HTR-8/SVneo (cell line): ENCODE measurements at regions not wholly inside any gene's neighbourhood (a gene's known extent, or its start where the extent isn't known, plus 50 kb on each side); places are given as distances from the start of the nearest gene placed in this dataset.

Source experiments
- DNase-seq: peaks from one replicate; pipeline ENCODE4 v3.0.0; 2011; ENCODE audit warnings: low spot score, mixed read lengths; ENCODE audit not compliant: insufficient read length
- FAIRE-seq: peaks from 2 replicates; lab custom pipeline; 2011; peaks lifted over from hg19 to GRCh38; lab: Jason Lieb, UNC

DNA sequence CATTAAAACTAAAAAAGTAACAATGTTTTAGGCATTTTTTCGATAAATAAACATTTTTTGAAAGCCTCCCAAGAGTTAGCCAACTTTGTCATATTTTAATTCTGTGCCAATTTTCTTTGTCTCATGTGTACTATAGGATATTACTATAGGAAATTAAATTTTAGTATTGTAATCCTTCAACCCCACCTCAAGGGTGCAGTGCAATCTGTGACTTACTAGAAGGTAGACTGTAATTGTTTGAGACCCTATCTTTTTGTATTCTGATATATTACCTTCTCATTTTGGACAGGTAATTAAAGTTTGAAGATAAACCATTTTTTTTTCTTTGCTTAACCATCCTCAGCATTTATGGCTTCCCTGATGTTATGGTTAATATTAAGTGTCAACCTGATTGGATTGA is 457.8 kb downstream of the PCDH20 start:
- no peak for FAIRE-seq
- no peak for DNase-seq

DNA sequence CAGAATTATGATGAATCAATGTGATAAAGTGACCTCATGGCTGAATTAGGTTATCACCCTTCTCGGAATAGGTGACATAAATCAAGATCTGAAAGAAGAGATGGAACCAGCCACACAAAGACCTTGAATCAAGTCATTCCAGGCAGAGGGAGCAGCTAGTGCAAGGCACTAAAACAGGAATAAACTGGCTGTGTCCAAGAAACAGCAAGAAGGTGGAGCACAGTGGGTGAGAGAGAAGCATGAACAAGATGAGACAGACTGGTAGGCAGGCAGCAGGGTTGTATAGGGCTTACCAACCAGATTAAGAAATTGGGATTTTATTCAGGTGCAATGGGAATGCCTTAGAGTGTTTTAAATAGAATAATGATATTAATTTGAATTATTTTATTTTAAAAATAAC is 470.3 kb downstream of the PCDH20 start:
- DNase-seq (no peak), FAIRE-seq (no peak)

DNA sequence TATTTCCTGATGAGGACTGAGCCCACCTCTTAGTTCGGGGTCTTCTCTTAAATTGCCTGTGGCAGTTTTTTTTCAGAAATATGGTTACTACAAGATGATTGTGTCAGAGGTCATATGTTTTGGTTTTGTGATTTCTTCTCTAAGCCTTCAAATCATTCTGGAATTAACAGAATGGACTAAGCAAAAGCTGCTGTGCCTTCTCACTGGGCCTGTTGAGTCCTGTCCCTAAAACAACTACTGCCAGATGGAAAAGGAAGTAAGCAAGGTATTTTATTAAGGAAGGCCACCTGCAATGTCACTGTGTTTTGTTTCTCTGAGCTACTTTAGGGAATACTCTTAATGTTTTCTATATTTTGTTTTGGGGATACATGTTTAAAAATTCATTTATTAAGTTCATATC is 470.8 kb downstream of the PCDH20 start:
- FAIRE-seq (no peak), DNase-seq (no peak)

DNA sequence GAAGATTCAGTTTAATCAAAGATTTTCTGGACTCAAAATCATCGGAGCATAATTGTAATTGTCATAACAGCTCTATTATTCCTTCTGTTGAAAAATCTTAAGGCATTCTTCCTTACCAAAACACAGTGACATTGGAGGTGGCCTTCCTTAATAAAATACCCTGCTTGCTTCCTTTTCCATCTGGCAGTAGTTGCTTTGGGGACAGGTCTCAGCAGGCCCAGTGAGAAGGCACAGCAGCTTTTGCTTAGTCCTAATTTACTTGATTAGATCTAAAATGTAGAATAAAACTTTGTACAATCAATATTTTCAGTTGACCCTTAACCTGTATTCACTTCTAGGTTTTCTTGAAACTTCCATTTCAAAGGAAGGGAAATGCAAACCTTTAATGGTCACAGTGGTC is 471.6 kb downstream of the PCDH20 start:
- DNase-seq = no peak
- no peak for FAIRE-seq

DNA sequence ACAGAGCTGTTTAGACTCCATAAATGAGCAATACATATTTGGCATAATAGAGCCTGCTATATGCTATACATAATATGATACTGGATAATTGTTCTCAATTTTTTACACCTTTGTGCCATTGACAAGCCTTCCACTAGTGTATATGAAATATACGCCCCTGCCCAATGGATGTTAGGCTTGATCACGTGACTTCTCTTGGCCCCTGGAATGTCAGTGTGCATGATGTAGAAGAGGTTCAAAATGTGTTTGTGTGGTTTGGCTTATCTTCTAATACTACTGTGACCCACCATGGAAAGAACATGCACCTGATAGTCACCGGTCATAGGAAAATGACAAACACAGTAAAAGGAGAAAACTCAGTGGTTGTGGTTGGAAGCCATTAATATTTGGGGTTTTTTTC is 479.4 kb downstream of the PCDH20 start:
- no peak for DNase-seq
- no peak for FAIRE-seq

DNA sequence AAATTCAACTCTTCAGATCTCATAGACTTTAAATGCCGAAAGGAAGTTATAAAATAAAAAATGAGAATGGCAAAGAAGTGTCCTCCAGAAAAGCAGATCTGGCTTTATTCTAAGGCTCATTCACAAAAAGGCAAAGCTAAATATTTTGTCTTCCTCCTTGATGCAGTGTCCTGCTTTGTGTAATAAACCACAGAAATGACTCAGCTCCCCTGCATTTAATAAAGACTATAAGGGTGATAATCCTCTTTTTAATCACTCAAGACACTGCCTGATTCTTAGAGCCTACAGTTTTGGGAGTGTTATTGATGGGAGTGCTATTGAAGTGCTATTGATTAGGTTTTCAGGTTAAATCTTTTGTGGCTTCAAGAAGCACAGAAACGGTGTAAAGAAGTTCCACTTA is 482.0 kb downstream of the PCDH20 start:
- no peak for DNase-seq
- no peak for FAIRE-seq

DNA sequence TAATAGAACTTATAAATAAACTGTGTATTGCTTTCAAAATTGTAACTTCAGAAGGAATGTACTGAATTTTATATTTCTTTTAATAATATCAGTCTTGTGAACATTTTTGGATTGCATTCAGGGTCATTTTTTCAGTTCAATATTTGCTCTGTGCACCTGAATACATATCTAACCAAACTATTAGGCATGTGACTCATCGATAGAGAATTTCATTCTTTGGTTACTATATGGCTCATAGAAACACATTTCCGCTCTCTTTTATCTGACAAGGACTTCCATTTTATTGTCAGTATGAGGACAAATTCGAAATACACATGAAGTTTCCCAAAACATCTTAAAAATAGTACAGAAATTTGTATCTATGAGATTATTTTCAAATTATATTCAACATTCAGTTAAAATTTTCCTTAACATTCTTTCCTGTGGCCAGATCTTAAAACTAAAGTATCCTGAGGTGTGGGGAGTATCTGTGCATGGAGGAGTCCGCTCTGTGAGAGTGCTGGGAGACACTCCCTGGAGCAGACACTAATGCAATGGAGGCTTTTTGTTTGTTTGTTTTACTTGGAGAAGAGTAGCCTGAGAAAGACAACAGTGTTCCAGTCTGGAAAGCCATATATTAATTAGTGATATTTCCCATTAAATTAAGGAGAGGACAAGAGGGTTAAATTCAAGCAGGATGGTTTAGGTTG is 483.6 kb downstream of the PCDH20 start:
- DNase-seq = no peak
- no peak for FAIRE-seq

DNA sequence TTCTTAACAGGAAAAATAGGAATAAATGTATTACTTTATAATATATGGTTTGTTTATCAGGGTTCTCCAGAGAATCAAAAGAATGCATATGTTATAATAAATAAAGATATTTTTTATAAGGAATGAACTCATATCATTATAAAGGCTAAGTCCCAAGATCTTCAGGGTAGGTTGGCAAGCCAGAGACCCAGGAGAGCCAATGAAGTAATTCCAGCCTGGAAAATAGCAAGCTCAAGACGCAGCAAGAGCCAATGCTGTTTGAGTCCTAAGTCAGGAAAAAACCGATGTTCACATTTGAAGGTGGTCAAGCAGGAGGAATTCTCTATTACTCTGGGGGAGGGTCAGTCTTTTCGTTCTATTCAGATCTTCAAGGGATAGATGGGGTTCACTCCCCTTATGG is 490.0 kb downstream of the PCDH20 start:
- FAIRE-seq (no peak), DNase-seq (no peak)

DNA sequence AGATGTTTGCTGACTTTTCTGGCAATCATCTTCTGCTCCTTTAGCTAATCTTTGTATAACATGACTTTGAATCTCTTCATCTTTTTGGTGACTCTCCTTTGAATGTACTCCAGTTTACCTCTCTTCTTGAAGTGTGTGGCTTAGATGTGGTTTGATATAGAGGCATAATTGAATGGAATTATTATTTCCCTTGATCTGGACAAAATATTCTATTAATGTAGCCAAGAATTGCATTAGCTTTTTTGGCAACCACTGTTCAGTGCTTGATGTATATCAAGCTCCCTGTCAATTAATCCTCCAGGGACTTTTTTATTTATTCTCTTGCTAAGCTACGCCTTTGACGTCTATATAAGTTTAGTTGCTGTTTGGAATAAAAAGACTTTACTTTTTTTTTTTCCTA is 490.8 kb downstream of the PCDH20 start:
- FAIRE-seq (no peak), DNase-seq (no peak)

DNA sequence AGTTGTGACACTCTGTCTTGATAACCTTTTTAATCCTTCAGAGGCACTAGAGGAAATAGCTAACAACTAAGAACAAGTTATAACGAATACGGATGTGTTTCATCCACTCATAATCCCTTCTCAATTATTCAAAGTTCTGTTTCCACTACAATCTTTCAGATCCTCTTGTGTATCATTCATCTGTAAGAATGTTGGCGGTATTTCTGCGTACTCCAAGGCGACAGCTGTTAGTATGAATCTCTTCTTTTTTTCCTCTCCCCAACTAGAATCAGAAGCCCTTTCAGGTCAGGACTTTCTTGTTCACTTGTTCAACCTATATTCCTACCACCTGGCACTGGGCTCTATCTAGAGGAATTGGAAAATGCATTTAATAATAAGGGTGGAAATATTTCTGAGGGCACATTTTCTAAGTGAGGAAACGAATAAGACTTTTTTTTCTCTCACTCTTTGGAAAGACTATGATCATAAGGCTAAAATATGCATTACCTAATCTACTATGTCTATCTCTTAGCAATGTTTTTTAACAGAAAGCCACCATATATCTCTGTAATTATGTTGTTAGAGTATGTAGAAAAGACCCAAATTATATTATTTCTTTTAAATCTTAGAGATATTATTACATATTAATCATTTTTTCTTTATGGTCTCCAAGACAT is 492.9 kb downstream of the PCDH20 start:
- no peak for FAIRE-seq

DNA sequence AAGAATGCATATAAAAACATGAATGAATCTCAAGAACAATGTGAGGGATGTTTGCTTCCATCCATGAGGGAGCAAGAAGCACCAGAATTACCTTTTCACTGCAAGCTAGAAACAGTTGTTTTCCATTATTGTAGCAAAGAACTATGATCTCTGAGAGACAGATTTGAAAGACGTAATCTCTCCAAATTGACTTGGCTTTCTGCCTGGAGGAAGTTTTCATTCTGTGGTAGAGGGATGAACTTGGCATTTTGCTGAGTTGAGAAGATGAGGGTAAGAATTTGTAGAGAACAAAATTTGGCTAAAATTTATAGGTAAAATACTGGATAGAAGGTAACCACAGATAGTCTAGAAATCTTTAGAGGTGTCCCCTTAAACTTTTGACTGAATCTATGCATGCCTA is 496.8 kb downstream of the TDRD3 start:
- FAIRE-seq (no peak), DNase-seq (no peak)

More for the DNA sequence above, 492.9 kb downstream of the PCDH20 start:
- no peak for DNase-seq

DNA sequence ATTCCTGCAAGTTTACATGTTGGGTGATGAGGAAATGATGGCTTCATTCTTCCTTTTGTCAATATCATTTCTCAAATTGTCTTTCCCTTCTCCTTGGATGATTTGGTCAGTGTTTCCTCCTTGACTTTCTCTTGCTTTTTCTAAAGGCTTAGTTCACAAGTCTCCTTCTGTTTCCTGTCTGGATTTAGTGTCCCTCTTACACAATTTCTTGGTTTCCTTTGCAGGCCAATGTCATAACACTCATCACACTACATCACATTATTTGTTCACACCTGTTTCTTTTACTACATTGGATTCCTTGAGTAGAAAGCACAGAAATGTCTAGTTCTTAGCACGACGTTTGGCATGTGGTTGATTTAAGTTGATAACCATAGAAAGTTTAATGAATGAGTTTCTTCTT is 490.7 kb downstream of the TDRD3 start:
- no peak for DNase-seq
- no peak for FAIRE-seq

DNA sequence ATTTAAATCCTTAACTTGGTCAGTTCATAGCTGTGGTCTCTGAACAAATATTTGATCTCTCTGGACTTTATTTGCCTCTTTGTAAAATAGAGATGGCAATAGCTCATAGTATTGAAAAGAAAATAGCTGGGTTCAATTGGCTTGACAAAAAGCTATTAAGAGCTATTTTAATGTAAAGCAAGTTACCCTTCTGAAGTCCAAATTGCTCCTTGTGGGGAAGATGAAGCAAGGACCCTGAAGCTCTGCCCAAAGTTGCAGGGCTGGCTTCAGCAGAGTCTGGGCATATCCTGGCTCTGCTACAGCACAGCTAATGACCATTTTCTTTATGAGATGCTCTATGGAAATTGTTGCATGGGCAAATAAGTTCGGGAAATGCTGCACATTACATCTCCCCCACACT is 484.5 kb downstream of the TDRD3 start:
- FAIRE-seq = no peak

DNA sequence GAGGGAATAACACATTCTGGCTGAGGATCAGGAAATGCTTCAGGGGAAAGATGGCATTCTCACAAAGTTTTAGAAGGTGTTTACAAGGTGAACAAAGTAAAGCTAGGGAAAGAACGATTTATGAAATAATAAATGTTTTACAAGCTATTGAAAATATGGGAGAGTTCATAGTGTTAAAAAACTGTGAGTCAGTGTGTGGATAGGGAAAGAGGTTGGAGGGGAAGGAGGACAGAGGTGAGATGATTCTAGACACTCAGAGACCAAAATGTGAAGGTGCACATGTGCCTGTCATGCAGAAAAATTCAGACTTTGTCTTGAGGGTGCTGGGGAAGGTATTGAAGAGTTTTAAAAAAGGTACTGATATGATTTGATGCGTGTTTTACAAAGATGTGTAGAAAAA is 476.1 kb downstream of the TDRD3 start:
- no peak for DNase-seq
- no peak for FAIRE-seq

More for the DNA sequence above, 484.5 kb downstream of the TDRD3 start:
- DNase-seq = no peak

DNA sequence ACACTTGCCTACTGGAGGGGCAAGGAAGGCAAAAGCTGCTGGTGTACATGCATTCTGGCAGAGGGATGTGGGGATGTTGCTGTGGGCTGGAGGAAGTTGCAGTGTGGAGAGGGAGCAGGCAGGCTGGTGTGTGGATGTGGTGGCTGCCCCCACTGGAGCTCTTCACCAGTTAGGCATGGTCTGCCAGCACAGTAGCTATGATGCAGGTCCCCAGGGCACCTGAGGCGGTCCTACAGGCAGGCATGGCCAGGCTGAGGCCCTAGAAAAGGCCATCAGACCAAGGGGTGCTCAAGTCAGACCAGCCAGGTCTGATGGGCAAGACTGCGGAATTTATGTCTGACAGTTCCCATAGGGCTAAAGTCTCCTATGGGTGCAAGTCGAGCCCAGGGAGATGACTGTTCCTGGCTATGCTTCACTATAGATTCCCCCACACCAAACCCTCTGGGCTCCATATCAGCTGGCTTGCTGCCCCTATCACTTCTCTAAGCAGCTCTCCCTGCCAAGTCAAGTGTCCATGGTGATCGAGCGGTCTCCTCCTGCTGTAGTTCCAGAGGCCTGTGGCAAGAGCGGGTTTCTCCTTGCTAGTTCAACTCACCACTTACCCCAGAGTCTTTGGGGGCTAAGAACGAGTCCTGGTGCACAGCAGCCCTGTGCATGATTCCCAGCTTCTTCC is 473.1 kb downstream of the TDRD3 start:
- no peak for FAIRE-seq
- DNase-seq = no peak

DNA sequence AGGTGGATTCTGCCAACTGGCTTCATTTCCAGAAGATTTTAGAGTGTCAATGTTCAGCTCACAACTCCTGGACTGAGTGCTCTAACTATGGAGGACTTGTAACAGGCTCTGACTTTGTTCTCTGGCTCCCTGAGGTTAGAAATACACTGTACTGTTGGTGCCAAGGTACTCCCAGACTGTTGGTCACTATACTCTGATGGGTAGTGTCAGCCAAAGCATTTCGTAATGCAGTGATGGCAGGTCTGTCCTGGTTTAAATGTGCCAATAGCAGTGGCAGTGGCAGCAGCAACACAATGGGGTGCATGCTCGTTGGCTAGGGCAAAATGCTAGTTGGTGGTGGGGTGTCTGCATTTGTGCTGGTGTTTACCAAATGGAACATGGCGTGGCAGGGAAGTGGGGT is 472.2 kb downstream of the TDRD3 start:
- no peak for FAIRE-seq

DNA sequence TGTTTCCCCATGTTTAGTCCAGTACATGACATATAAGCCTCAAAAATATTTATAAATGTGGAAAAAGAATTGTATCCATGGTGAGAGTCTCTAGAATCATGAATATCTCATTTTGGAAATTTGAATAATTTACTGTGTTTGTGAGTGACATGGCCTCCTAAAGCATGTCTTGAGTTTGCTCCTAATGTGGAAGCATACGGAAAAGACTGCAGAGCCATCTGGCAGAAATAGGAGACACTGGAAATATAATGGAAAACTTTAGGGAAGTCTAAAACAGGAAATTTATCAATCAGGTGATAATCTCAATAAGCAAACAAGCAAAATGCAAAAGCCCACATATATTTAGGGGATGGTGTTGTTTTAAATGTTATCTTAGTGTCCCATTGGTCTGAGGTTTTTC is 465.0 kb downstream of the TDRD3 start:
- no peak for FAIRE-seq
- no peak for DNase-seq

More for the DNA sequence above, 472.2 kb downstream of the TDRD3 start:
- DNase-seq = no peak

DNA sequence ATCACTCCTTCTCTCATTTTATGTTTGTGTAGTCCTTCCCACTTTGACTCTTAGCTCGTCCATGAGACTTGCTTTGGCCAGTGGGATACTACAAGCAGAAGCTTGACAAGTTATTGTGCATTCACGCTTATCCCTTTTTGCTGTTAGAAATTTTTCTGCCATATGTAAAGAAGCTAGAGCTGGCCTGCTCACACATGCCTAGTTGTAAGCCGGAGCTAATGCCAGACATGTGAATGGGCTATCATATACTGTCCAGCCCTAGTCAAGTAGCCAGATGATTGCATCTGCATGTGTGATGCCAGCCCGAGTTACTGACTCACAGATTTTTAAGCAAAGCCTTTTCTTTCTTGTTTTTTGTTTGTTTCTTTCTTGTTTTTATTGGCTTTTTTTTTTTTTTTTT is 460.7 kb downstream of the TDRD3 start:
- FAIRE-seq (no peak), DNase-seq (no peak)

DNA sequence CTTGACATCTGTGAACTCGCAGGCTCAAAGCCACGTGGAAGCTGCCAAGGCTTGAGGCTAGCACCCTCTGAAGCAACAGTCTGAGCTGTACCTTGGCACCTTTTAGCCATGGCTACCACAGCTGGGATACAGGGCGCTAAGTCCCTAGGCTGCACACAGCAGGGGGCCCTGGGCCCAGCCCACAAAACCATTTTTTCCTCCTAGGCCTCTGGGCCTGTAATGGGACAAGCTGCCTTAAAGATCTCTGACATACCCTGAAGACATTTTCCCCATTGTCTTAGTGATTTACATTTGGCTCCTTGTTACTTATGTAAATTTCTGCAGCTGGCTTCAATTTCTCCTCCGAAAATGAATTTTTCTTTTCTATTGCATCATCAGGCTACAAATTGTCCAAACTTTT is 455.9 kb downstream of the TDRD3 start:
- FAIRE-seq (no peak), DNase-seq (no peak)

DNA sequence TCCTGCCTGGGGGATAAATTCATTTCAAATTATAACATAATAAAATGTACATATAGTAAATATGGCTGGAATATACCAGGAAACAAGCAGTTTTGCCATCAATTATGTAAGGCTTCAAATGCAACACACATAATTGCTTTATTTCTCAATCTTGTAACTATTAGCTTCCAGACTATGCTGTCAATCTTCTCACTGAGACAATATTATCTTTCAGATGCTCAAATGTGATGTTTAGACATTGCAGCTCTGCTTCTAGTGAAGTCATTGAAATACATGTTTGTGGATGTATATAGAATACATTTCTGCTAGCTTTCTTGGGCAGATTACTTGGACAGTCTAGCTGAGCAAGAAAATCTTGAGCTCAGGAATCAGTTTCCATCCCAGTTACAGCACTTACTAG is 454.4 kb downstream of the TDRD3 start:
- no peak for FAIRE-seq

DNA sequence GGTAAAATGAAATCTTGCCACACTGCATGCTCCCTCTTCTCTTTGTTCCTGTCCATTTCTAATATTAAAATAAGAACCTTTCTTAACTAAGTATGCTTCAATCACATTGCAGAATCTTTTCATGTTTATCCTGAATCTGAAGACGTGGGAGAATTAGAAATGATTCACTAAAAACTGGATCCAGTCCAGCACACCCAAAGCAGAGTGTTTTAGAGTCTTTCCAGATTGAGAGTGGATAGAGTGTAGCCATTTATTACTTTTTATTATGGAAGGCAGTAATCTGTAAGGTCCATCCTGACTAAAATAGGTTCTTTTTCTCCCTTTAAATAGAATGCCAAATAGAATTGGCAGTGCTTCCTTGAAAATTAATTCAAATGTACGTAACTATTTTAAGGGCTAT is 453.5 kb downstream of the TDRD3 start:
- DNase-seq (no peak), FAIRE-seq (no peak)

More for the DNA sequence above, 454.4 kb downstream of the TDRD3 start:
- no peak for DNase-seq

DNA sequence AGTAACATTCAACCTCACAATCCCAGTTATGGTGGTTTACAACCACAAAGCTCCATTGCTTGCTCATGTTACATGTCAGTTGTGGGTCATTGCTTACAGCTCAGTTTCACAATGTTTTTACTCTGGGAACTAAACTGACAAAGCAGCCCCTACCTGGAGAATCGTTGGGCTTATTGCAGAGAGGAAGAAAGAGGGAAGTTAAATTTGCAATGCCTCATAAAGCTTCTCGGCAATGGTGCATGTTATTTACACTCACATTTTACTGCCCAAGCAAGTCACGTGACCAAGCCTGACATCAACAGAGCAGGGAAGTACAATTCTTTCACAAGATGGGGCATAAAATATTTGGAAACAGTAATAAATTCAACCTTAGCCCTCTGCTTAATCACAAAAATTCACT is 441.6 kb downstream of the TDRD3 start:
- FAIRE-seq (no peak), DNase-seq (no peak)
